ENCODE measurements at regions not wholly inside any gene's neighbourhood (a gene's known extent, or its start where the extent isn't known, plus 50 kb on each side); places are given as distances from the start of the nearest gene placed in this dataset.

DNA sequence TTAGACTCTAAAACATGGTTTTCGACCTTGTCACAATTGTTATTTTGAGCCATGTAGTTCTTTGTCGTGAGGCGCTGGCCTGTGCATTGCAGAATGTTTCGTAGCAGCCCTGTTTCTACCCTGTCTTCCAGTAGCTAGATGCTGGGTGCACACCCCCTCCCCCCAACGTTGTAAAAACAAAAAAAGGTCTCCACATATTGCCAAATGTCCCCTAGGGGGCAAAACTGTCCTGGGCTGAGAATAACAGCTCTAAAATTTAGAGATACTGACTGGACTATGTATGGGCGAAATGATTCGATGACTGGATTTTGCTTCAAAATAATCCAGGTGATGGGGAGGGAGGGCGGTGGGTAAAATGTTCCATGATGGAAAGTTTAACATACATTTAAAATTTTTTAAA is 126.1 kb upstream of the FUT8 start:
- DNase-seq, result no peak

DNA sequence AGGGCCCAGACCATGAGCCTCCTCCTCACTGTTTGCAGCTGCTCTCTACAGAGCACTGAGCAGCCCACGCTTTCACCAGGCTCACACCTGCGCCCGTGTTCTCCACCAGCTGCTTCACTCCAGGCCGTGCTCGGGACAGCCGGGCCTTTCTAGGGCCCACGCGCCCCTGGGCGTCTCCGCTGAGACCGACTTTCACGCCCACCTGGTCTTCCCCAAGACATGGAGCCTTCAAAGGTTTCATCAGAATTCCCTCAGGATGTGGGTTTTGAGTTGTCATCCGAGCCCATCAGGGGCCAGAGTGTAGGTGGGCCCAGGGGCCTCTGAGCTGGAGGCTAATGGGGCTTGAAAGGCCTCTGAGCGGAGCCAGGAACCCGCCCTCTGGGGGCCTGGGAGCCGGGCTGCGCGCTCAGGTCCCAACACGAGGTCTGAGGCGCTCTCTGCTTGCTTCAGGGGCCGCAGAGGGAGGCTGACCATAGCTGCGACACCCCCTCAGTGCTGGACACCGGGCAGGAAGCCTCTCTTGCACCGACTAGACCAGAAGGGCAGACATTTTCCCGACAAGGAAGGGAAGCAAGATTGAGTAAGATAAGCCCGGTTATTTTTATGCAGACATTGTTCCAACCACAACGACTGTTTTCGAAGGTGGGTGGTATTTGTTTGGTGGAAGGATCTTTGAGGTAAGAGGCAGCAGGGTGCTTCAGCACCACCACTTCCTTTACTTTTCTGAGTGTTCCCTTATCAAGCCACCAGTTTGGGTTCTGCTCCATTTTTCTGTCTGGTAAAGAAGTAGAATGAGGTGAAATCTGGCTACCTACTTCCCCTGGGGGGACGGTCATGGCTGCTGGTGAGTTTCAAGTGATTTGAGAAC is 125.0 kb upstream of the FUT8 start:
- DNase-seq, result no peak

DNA sequence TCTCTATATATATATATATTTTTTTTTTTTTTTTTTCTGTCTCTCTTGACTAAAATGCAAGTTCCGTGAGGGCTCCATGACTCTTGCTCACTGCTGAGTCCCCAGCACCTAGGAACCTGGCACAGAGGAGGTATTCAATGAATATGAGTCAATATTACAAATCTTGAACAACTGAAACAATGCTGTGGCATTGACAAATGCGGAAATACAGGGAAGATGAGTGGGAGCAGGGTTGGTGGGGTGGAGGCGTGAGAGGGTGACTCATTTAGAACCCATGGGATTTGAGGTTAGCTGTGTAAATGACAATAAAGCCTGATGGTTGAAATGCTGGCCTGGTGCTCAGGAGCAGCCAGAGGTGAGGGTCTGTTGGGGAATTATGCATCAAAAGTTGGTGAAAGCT is 121.7 kb upstream of the FUT8 start:
- no peak for DNase-seq

- DNase-seq, result no peak
These were observed 121.0 kb upstream of the FUT8 start for GRCh38 chr14:65291531-65291930.

- DNase-seq, result no peak
These were observed 117.7 kb upstream of the FUT8 start for GRCh38 chr14:65294816-65295215.

- no peak for DNase-seq
These were observed 116.1 kb upstream of the FUT8 start for GRCh38 chr14:65296402-65296801.

GRCh38 chr14:65296876-65297275 is 115.7 kb upstream of the FUT8 start:
- DNase-seq, result no peak

GRCh38 chr14:65297744-65298143 is 114.8 kb upstream of the FUT8 start:
- peak; percentile 74 for DNase-seq

- no peak for DNase-seq
These were observed 112.7 kb upstream of the FUT8 start for GRCh38 chr14:65299826-65300225.

DNA sequence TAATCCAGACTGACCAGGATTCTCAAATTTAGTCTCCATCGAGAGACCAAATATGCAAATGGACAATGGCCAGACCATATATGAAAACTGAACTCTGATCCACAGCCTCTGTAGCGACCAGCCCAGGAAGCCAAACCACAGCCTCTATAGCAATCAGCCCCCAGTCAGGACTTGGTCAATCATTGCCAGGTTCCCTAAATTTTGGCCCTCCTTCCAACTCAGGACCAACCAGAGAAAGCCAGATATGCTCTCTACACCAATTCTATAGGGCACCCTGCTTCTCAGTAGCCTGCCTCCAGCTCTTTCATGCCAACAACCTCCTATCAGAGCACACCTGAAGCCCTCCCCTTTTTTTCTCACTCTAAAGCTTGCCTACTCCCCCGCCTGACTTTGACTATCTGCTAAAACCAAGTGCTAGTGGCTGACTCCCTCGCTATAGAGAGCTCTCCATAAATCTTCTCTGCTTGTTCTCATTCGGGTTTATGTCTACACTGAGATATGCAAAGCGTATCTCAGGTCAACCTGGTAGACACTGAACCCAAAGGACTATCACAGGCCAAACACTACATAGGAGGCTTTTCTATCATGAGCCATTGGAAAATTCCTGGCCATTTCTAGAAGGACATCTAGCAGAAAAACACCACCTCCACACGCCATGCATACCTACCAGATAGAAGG is 110.5 kb upstream of the FUT8 start:
- peak; percentile 23 for DNase-seq

GRCh38 chr14:65302571-65303189 is 109.8 kb upstream of the FUT8 start:
- peak; percentile 85 for DNase-seq

DNA sequence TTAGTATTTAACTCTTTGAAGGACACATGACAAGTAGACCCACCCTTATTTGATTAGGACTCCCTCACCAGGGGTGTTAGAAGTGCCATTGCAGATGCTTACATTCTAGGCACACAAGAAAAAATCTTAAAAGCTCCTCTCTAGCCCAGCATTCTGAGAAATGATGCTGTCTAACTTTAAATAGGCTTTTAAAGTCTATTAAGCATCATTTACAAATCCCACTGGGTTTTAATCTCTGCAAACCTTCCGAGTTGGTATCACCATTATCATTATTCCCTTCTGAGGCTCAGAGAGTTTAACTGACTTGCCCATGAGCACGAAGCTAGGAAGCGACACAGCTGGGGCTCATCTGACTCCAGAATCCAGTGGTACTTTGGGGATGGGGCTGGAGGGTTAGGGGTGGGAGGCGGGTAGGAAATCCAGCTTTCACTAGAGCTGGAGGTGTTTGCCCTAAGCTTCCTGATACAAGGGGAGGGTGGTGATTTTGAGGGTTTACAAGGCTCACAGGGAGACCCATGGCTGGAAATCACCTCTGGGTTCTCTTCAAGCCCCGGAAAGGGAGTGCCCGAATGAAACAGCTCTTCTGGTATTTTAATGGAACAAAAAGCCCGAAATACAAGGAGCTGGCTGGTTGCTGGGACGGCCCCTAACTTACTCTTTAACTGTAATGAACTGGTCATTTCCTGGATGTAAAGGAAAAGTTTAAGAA is 109.2 kb upstream of the FUT8 start:
- DNase-seq, result peak; percentile 50

DNA sequence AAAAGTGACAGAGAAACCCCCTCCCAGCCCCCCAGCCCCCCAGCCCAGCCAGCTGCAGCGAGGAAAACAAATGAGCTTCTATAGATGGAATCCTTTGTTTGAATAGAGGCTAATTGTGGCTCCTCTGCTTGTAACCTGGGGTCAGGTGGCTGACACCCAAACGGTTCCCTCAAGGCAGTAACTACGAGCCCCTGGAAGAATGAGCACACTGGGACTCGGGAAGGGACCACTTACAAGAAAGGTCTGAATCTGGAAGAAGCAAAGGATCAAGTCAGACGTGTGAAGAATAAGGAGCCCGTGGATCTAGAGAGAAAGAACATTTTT is 108.7 kb upstream of the FUT8 start:
- DNase-seq, result peak; percentile 25

DNA sequence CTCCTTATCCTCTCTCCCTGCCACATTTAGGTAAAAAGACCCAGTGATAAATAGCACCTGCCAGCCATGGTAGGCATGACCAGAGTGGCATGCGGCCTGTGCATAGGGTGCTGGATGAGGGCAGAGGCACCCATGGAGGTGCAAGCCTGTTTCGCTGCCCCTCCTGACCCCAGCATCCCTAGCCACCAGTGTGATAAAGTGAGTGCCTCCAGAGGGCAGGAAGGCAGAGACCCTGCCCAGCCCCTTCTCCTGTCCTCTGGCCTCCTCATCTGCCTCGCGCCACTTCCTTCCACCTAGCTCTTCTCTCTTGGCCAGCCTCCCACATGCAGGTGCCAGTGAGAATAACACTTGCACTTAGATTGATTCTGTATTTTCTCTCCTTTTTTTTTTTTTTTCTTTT is 108.3 kb upstream of the FUT8 start:
- no peak for DNase-seq

DNA sequence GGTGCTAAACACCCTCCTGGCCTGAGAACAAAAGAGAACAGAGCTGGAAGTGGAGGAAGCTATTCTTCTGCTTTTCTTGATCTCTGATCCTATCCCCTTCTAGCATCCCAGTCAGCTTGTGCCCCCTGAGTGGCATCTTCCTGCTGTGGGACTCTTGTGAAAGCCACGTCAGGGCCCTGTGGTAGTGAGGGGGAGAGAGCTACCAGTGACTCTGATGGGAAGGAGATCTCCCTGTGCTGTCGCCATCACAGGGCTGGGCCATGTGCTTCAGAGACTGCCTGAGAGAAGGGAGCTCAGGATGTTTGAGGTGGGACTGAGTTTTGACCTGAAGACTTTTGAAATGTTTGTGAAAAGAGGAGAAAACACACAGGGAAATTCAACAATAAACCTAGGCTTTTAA is 107.6 kb upstream of the FUT8 start:
- DNase-seq, result no peak

GRCh38 chr14:65308536-65308935 is 104.0 kb upstream of the FUT8 start:
- no peak for DNase-seq

GRCh38 chr14:65310568-65310967 is 102.0 kb upstream of the FUT8 start:
- DNase-seq, result no peak

DNA sequence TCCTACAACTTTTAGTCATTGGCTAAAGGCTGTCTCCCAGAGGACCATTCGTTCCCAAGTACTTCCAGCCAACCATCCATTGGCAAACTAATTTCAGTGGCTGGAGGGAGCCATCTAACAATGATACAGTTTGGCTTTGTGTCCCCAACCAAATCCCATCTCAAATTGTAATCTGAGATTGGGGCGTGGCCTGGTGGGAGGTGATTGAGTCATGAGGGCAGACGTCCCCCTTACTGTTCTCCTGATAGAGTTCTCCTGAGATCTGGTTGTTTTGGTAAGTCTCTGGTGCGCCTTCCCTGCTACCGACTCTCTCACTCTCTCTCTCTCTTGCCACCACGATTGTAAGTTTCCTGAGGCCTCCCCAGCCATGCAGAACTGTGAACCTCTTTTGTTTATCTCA is 99.7 kb upstream of the FUT8 start:
- no peak for DNase-seq

GRCh38 chr14:65318636-65319506 is 93.7 kb upstream of the FUT8 start:
- DNase-seq, result no peak

- no peak for DNase-seq
These were observed 91.7 kb upstream of the FUT8 start for GRCh38 chr14:65320661-65321308.

GRCh38 chr14:65321370-65321875 is 91.1 kb upstream of the FUT8 start:
- peak; percentile 49 for DNase-seq

DNA sequence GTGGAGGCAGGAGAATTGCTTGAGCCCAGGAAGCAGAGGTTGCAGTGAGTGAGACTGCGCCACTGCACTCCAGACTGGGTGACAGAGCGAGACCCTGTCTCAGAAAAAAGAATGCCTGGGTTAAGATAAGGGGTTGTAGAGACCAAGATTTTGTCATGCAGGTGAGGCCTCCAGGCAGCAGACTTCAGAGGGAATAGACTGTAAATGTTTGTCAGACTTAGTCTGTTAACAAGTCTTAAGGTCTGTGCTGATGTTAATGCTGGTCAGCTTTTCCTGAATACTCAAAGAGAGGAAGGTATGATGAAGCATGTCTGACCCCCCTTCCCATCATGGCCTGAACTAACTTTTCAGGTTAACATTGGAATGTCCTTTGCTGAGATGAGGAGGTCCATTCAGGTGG is 83.0 kb upstream of the FUT8 start:
- no peak for DNase-seq
